PC-3 (cell line): ENCODE measurements at regions not wholly inside any gene's neighbourhood (a gene's known extent, or its start where the extent isn't known, plus 50 kb on each side); places are given as distances from the start of the nearest gene placed in this dataset.

Experiments used
- ATAC-seq: fragments of 200-7000 bp; cut with Tn5 transposase; 2 replicates; pipeline ENCODE4 v1.9.1; 2020; ENCODE audit warnings: mild to moderate bottlenecking, moderate library complexity
- BruUV-seq: library from RNA; stranded (reverse); fragments of 400-500 nt; replicated peaks from 2 replicates; lab custom pipeline; 2021; lab: Mats Ljungman, UMichigan
- CTCF ChIA-PET: fragments of 300-600 bp; sonication (Branson Sonifier 250); formaldehyde crosslinking; loops from one replicate; lab custom pipeline; 2022; ENCODE audit warnings: antibody characterized with exemption; lab: Charles Lee
- POLR2A ChIA-PET: fragments of 300-600 bp; sonication (Branson Sonifier 250); formaldehyde crosslinking; loops from one replicate; lab custom pipeline; 2022; ENCODE audit warnings: antibody characterized with exemption; ENCODE audit not compliant: unreplicated experiment; lab: Charles Lee
- DNase-seq: peaks from one replicate; pipeline ENCODE4 v3.0.0-alpha.2; 2015
- H2AFZ ChIP-seq: fragments of 300-600 bp; sonication (generic); 2 replicates; pipeline ENCODE4 v1.6.0; 2016; ENCODE audit warnings: antibody characterized with exemption, low read length
- H3F3A ChIP-seq: fragments of 300-600 bp; sonication (generic); one replicate; pipeline ENCODE4 v1.6.0; 2017; ENCODE audit warnings: antibody characterized with exemption, low read length, control low read depth, mild to moderate bottlenecking; ENCODE audit not compliant: unreplicated experiment
- H3K27ac ChIP-seq: fragments of 300-600 bp; sonication (generic); 2 replicates; pipeline ENCODE4 v1.5.1; 2016; ENCODE audit warnings: mild to moderate bottlenecking, low read length
- H3K27me3 ChIP-seq: fragments of 300-600 bp; sonication (generic); 2 replicates; pipeline ENCODE4 v1.6.1; 2016; ENCODE audit warnings: low read length, mixed read lengths
- H3K36me3 ChIP-seq: fragments of 300-600 bp; sonication (generic); 2 replicates; pipeline ENCODE4 v1.6.1; 2016; ENCODE audit warnings: low read depth, mixed run types, low read length, mixed read lengths
- H3K4me1 ChIP-seq: fragments of 300-600 bp; sonication (generic); 2 replicates; pipeline ENCODE4 v1.5.1; 2016; ENCODE audit warnings: low read length; ENCODE audit not compliant: insufficient read depth
- H3K4me2 ChIP-seq: fragments of 300-600 bp; sonication (generic); 2 replicates; pipeline ENCODE4 v1.6.0; 2016; ENCODE audit warnings: low read length
- H3K4me3 ChIP-seq: fragments of 300-600 bp; sonication (generic); 2 replicates; pipeline ENCODE4 v1.5.1; 2016; ENCODE audit warnings: mild to moderate bottlenecking, low read length, mixed read lengths
- H3K79me2 ChIP-seq: fragments of 300-600 bp; sonication (generic); 2 replicates; pipeline ENCODE4 v1.6.1; 2017; ENCODE audit warnings: low read length, mixed read lengths
- H3K9ac ChIP-seq: fragments of 300-600 bp; sonication (generic); 2 replicates; pipeline ENCODE4 v1.6.0; 2016; ENCODE audit warnings: mild to moderate bottlenecking, low read length
- H3K9me2 ChIP-seq: fragments of 300-600 bp; sonication (generic); replicated peaks from 2 replicates; pipeline ENCODE4 v1.6.1; 2016; ENCODE audit warnings: mixed run types, low read length, mixed read lengths
- H3K9me3 ChIP-seq: fragments of 300-600 bp; sonication (generic); 2 replicates; pipeline ENCODE4 v1.6.1; 2016; ENCODE audit warnings: low read length, mixed read lengths
- H4K20me1 ChIP-seq: fragments of 300-600 bp; sonication (generic); 2 replicates; pipeline ENCODE4 v1.6.1; 2016; ENCODE audit warnings: low read length, mixed read lengths
- EZH2 ChIP-seq: fragments of 300-600 bp; sonication (generic); IDR thresholded peaks from one replicate; pipeline ENCODE4 v1.6.1; 2017; ENCODE audit warnings: antibody characterized with exemption, mild to moderate bottlenecking, low read length; ENCODE audit not compliant: unreplicated experiment
- EZH2phosphoT487 ChIP-seq: fragments of 300-600 bp; sonication (generic); IDR thresholded peaks from 2 replicates; pipeline ENCODE4 v1.6.1; 2018; ENCODE audit warnings: mild to moderate bottlenecking, antibody characterized with exemption, low read length, borderline replicate concordance
- intact Hi-C: fragments of 100-400 bp; cut with micrococcal nuclease; formaldehyde crosslinking; loops from 2 replicates; pipeline ENCODE4 v1.9.0; 2023
- TF ChIP-seq, protein P1 (sequence below): fragments of 300-600 bp; sonication (generic); conservative IDR thresholded peaks from 2 replicates; pipeline ENCODE4 v1.5.1; 2017; ENCODE audit warnings: antibody characterized with exemption, low read depth, mild to moderate bottlenecking, low read length

DNA sequence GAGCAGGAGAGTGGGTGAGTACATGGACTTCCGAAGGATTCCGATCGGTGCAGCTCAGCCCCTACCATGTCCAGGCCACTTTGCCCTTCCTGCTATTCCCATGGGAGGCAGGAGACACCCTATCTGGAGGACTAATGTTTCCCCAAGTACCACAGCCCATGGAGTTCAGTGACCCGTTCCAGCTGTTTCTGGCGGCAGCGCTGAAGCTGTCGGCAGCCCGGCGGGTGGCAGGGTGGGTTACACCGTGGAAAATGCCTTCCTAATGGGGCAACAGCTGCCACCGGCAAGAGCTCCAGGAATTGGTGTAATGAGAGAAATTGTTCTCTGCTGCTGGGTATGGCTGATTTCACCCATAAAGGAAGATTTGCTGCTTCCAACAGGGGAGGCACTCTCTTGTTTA lies 98.3 kb downstream of the MYCN start:
- peaks cover 10% of the 10 kb centered on the region for H3K27me3 ChIP-seq
- no peak for TF ChIP-seq EZH2phosphoT487
- TF ChIP-seq, protein P1, sequence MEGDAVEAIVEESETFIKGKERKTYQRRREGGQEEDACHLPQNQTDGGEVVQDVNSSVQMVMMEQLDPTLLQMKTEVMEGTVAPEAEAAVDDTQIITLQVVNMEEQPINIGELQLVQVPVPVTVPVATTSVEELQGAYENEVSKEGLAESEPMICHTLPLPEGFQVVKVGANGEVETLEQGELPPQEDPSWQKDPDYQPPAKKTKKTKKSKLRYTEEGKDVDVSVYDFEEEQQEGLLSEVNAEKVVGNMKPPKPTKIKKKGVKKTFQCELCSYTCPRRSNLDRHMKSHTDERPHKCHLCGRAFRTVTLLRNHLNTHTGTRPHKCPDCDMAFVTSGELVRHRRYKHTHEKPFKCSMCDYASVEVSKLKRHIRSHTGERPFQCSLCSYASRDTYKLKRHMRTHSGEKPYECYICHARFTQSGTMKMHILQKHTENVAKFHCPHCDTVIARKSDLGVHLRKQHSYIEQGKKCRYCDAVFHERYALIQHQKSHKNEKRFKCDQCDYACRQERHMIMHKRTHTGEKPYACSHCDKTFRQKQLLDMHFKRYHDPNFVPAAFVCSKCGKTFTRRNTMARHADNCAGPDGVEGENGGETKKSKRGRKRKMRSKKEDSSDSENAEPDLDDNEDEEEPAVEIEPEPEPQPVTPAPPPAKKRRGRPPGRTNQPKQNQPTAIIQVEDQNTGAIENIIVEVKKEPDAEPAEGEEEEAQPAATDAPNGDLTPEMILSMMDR, result no peak
- TF ChIP-seq EZH2, result no peak
- H3K4me1 ChIP-seq, result no peaks in the 10 kb centered on the region
- no peaks in the 10 kb centered on the region for H4K20me1 ChIP-seq
- no peaks in the 10 kb centered on the region for H3K36me3 ChIP-seq
- H3K9me3 ChIP-seq, result no peaks in the 10 kb centered on the region
- no TSS peak for BruUV-seq
- no peaks in the 10 kb centered on the region for H3K79me2 ChIP-seq
- intact Hi-C loops, result no loop called here
- no peak overlapping the region for H3K4me2 ChIP-seq
- ChIA-PET CTCF (no interaction called here), POLR2A (no interaction called here)
- no peak overlapping the region for H3K4me3 ChIP-seq
- H2AFZ ChIP-seq, result no peak overlapping the region
- DNase-seq, result no peak
- no peak for ATAC-seq
- H3K27ac ChIP-seq, result no peak overlapping the region
- no peaks in the 10 kb centered on the region for H3F3A ChIP-seq
- no peaks in the 10 kb centered on the region for H3K9me2 ChIP-seq
- no peak overlapping the region for H3K9ac ChIP-seq

DNA sequence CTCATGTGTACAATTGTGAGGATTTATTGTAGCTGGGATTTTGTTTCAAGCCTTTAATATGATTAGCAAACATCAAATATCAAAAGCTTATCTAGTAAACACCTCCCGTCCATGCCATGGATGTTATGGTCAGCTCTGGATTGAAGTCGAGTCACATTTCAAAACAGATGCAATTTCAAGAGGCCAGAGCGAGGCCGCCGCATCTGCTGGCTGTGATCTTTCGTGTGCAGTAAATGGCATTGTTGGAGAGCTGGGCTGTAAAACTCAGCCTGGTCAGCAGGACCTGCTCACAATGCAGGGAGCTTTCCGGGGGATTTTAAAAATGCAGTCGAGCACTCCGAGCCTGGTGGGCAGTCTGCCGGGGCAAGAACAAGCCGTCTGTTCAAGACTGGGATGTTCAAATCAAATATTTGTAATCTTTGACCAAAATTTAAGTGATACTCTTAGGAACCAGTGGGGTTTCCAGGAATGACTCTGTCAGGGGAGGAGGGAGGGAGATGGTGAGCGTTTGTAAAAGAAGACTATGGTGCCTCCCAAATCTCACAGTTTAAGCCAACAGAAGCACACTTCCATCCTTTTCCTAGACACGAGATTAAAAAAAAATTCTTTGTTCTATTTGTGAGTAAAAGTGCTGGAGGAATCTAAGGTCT lies 97.6 kb downstream of the MYCN start:
- no peak overlapping the region for H3K4me3 ChIP-seq
- H3K9me2 ChIP-seq, result no peaks in the 10 kb centered on the region
- H3K27me3 ChIP-seq, result peaks cover 10% of the 10 kb centered on the region
- no TSS peak for BruUV-seq
- ATAC-seq (no peak), DNase-seq (no peak)
- CTCF ChIA-PET, result no interaction called here
- H3K4me2 ChIP-seq, result no peak overlapping the region
- H2AFZ ChIP-seq, result no peak overlapping the region
- no peaks in the 10 kb centered on the region for H3K4me1 ChIP-seq
- intact Hi-C loops, result no loop called here
- H3K79me2 ChIP-seq, result no peaks in the 10 kb centered on the region
- POLR2A ChIA-PET, result no interaction called here
- H3K9me3 ChIP-seq, result no peaks in the 10 kb centered on the region
- H3F3A ChIP-seq, result no peaks in the 10 kb centered on the region
- no peak for TF ChIP-seq EZH2phosphoT487
- TF ChIP-seq EZH2, result no peak
- TF ChIP-seq, protein P1, result no peak
- no peaks in the 10 kb centered on the region for H3K36me3 ChIP-seq
- no peaks in the 10 kb centered on the region for H4K20me1 ChIP-seq
- no peak overlapping the region for H3K27ac ChIP-seq
- H3K9ac ChIP-seq, result no peak overlapping the region

DNA sequence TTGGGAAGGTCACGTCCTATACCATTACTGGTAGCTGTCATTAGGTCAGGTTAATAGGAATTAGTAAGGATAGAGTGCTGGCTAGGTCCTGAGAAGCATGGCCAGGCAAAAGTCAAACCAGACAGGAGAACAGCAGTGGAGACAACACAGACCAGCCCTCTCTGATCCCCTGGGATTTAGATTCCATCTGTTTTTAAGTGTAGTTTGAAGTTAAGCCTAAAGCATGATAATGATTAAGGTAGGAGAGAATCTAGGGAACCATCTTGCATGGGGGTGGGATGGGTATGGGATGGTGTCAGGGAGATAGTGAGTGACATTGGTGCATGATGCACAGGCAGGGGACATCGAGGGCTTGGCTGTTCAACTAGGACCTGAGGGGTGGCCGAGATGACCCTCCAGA lies 96.6 kb downstream of the MYCN start:
- H3K27ac ChIP-seq, result no peak overlapping the region
- no peaks in the 10 kb centered on the region for H3F3A ChIP-seq
- H3K27me3 ChIP-seq, result peaks cover 10% of the 10 kb centered on the region
- no TSS peak for BruUV-seq
- TF ChIP-seq, protein P1, result no peak
- no peak for TF ChIP-seq EZH2phosphoT487
- TF ChIP-seq EZH2, result no peak
- POLR2A ChIA-PET, result no interaction called here
- H4K20me1 ChIP-seq, result no peaks in the 10 kb centered on the region
- no peak overlapping the region for H3K4me3 ChIP-seq
- no peaks in the 10 kb centered on the region for H3K9me3 ChIP-seq
- H3K4me2 ChIP-seq, result no peak overlapping the region
- no peak overlapping the region for H3K9ac ChIP-seq
- no peaks in the 10 kb centered on the region for H3K36me3 ChIP-seq
- H3K79me2 ChIP-seq, result no peaks in the 10 kb centered on the region
- no peaks in the 10 kb centered on the region for H3K9me2 ChIP-seq
- CTCF ChIA-PET, result no interaction called here
- ATAC-seq (no peak), DNase-seq (no peak)
- no peak overlapping the region for H2AFZ ChIP-seq
- H3K4me1 ChIP-seq, result no peaks in the 10 kb centered on the region
- intact Hi-C loops, result no loop called here
